ENCODE measurements at regions not wholly inside any gene's neighbourhood (a gene's known extent, or its start where the extent isn't known, plus 50 kb on each side); places are given as distances from the start of the nearest gene placed in this dataset.

- no peak for ATAC-seq (ENCODE audit: insufficient read depth, low FRiP score)
- Histone ChIP-seq H3K9me3 (ENCODE audit: control insufficient read depth in 4 of 4, insufficient read depth in 3 of 4, low read length in 3 of 4) (peaks cover 0 to 3% (median 0%) of the 10 kb centered on the region in 4 donors), H3K36me3 (ENCODE audit: control insufficient read depth in 4 of 4, insufficient read depth in 4 of 4, low read length in 4 of 4) (no peaks in the 10 kb centered on the region), H3K27ac (ENCODE audit: low read depth in 1 of 2, low read length in 1 of 2) (no peak overlapping the region), H3K4me3 (no peak overlapping the region), H3K9ac (ENCODE audit: insufficient read depth in 1 of 2, low read length in 2 of 2) (no peak overlapping the region), H3K27me3 (ENCODE audit: control insufficient read depth in 3 of 3, insufficient read depth in 3 of 3, low read length in 2 of 3) (no peaks in the 10 kb centered on the region), H3K4me1 (ENCODE audit: control insufficient read depth in 5 of 5, insufficient read depth in 5 of 5, low read length in 5 of 5) (peaks cover 1 to 19% (median 3%) of the 10 kb centered on the region in 5 donors)
- TF ChIP-seq CTCF (IDR thresholded peaks at IDR 0.05; ENCODE audit: control extremely low read depth, extremely low read depth): no peak
- WGBS, 2 donors: 79 to 87% methylated on average over 5 of the region's 5 CpGs
- DNase-seq: no peak
These were observed 273.2 kb upstream of the MPDZ start for GRCh38 chr9:13552606-13553215.

GRCh38 chr9:13550519-13550918 lies 271.0 kb upstream of the MPDZ start:
- Histone ChIP-seq H3K36me3 (ENCODE audit: control insufficient read depth in 4 of 4, insufficient read depth in 4 of 4, low read length in 4 of 4) (no peaks in the 10 kb centered on the region), H3K9me3 (ENCODE audit: control insufficient read depth in 4 of 4, insufficient read depth in 3 of 4, low read length in 3 of 4) (peaks cover 0 to 3% (median 0%) of the 10 kb centered on the region in 4 donors), H3K27me3 (ENCODE audit: control insufficient read depth in 3 of 3, insufficient read depth in 3 of 3, low read length in 2 of 3) (no peaks in the 10 kb centered on the region), H3K27ac (ENCODE audit: low read depth in 1 of 2, low read length in 1 of 2) (no peak overlapping the region), H3K9ac (ENCODE audit: insufficient read depth in 1 of 2, low read length in 2 of 2) (no peak overlapping the region), H3K4me3 (no peak overlapping the region), H3K4me1 (ENCODE audit: control insufficient read depth in 5 of 5, insufficient read depth in 5 of 5, low read length in 5 of 5) (peaks cover 0 to 7% (median 1%) of the 10 kb centered on the region in 5 donors)
- DNase-seq (no peak), ATAC-seq (ENCODE audit: insufficient read depth, low FRiP score) (no peak)
- TF ChIP-seq CTCF (IDR thresholded peaks at IDR 0.05; ENCODE audit: control extremely low read depth, extremely low read depth): no peak
- WGBS, 2 donors: 86 to 95% methylated on average over 2 of the region's 2 CpGs

- 91 to 93% methylated on average over 1 of the region's 1 CpG for WGBS, 2 donors
- Histone ChIP-seq H3K9me3 (ENCODE audit: control insufficient read depth in 4 of 4, insufficient read depth in 3 of 4, low read length in 3 of 4) (peaks cover 0 to 3% (median 0%) of the 10 kb centered on the region in 4 donors), H3K36me3 (ENCODE audit: control insufficient read depth in 4 of 4, insufficient read depth in 4 of 4, low read length in 4 of 4) (no peaks in the 10 kb centered on the region), H3K27ac (ENCODE audit: low read depth in 1 of 2, low read length in 1 of 2) (no peak overlapping the region), H3K9ac (ENCODE audit: insufficient read depth in 1 of 2, low read length in 2 of 2) (no peak overlapping the region), H3K27me3 (ENCODE audit: control insufficient read depth in 3 of 3, insufficient read depth in 3 of 3, low read length in 2 of 3) (no peaks in the 10 kb centered on the region), H3K4me3 (no peak overlapping the region), H3K4me1 (ENCODE audit: control insufficient read depth in 5 of 5, insufficient read depth in 5 of 5, low read length in 5 of 5) (peaks cover 0 to 1% (median 0%) of the 10 kb centered on the region in 5 donors)
- ATAC-seq (ENCODE audit: insufficient read depth, low FRiP score) (no peak), DNase-seq (no peak)
- TF ChIP-seq CTCF (IDR thresholded peaks at IDR 0.05; ENCODE audit: control extremely low read depth, extremely low read depth): no peak
These were observed 269.0 kb upstream of the MPDZ start for GRCh38 chr9:13548535-13548934.

GRCh38 chr9:13535141-13535540 lies 255.6 kb upstream of the MPDZ start:
- Histone ChIP-seq H3K4me1 (ENCODE audit: control insufficient read depth in 5 of 5, insufficient read depth in 5 of 5, low read length in 5 of 5) (peaks cover 0 to 7% (median 0%) of the 10 kb centered on the region in 5 donors), H3K9me3 (ENCODE audit: control insufficient read depth in 4 of 4, insufficient read depth in 3 of 4, low read length in 3 of 4) (no peaks in the 10 kb centered on the region), H3K4me3 (no peak overlapping the region), H3K27me3 (ENCODE audit: control insufficient read depth in 3 of 3, insufficient read depth in 3 of 3, low read length in 2 of 3) (no peaks in the 10 kb centered on the region), H3K9ac (ENCODE audit: insufficient read depth in 1 of 2, low read length in 2 of 2) (no peak overlapping the region), H3K36me3 (ENCODE audit: control insufficient read depth in 4 of 4, insufficient read depth in 4 of 4, low read length in 4 of 4) (no peaks in the 10 kb centered on the region), H3K27ac (ENCODE audit: low read depth in 1 of 2, low read length in 1 of 2) (no peak overlapping the region)
- ATAC-seq (ENCODE audit: insufficient read depth, low FRiP score) (no peak), DNase-seq (no peak)
- no peak for TF ChIP-seq CTCF (IDR thresholded peaks at IDR 0.05; ENCODE audit: control extremely low read depth, extremely low read depth)
- WGBS, 2 donors: 71 to 78% methylated on average over 5 of the region's 5 CpGs
